GM18870 (cell line): ENCODE measurements at regions not wholly inside any gene's neighbourhood (a gene's known extent, or its start where the extent isn't known, plus 50 kb on each side); places are given as distances from the start of the nearest gene placed in this dataset.
A peak's percentile ranks its signal among the peaks of the same experiment; 100 is the strongest.

Experiments
- ATAC-seq: cut with Tn5 transposase; IDR thresholded peaks from one replicate; pipeline ENCODE4 v1.9.1; 2021; ENCODE audit warnings: moderate library complexity; ENCODE audit not compliant: unreplicated experiment

DNA sequence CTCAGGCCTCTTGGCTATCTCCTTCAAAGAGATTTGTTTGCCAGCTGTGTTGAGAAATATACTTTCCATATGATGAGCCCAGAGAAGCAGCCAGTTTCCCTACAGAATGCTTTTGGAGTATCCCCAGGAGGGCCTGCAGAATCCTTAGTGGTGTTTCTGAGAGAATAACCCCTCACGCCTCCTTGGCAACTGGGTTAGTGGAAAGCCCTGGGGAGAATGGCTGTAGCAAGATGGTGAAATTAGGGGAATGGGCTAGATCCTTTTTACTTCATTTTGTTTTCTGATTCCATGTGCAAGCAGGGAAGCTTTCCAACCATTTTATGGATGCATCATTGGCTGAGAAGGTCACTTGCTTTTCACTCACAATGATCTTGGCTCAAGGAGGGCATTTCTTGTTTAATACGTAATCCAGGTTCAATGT, 364.6 kb downstream of the DMRT2 start:
- no peak for ATAC-seq

DNA sequence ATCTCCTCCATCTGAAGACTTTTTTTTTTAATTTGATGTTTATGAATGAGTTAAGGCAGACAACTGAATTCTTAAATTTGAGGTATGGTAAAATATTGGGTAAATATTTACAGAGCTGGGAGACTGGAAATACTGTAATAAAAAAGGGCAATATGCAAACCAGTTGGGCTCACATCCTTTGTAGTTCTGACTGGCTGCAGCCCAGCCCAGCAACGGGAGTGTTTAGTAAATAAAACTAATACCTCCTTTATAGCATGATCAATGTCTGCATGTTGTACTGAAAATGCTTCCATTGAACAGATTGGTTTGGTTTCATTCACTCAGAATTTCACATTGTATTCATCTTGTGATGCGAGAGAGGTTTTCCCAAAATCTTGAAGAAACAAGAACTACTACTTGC, 365.0 kb downstream of the DMRT2 start:
- ATAC-seq = no peak

DNA sequence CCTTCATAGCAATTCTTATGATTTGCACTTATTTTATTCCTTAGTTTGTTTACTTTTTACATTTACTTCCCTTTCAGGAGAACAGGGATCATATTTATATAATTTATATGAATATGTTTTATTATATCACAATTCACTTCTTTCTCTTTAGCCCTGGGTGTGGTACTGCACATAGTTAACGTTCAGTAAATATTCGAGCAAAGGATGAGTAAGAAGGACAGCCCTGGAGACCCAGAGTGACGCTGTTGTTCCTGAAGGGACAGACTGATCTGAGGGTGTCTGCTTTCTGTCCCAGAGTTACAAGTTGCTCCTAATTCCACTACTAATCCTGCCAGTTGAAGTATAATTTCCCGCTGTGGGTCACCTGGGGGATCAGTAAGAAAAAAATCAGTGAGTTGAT, 366.1 kb downstream of the DMRT2 start:
- no peak for ATAC-seq

DNA sequence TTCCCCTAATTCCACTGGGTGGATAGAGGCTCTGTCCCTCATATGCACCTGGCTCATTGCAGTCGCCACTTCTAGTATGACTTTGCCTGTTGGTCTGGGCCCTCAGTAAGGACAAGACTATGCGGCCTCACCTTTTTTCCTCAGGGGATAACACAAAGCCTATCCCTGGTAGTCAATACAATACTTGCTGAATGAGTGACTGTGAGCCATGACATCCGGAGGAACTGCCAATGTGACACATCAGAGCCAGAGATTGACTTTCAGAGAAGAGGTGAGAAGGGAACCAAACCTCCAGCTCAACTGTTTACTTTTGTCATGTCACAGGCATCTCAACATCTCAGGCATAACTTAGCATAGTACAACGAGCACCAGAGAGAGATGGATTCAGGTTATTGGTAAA, 371.3 kb downstream of the DMRT2 start:
- no peak for ATAC-seq

DNA sequence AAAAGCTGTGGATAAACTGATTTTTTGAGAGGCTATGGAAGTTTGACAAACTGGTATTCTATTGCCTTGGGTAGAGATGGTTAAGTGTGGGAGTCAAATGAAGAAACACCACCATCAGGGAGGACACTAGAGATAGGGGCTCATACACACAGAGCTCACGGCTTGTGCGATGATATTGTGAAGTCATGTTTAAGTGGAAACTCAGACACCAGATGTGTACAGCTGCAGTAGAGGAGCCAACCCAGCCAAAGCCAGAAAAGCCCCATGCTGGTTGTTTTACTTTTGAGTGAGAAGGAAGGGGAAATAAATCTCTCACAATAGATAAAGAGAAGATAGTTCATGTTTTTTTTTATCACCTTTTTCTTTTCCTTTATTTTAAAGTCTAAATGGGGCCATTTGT, 377.7 kb downstream of the DMRT2 start:
- no peak for ATAC-seq

DNA sequence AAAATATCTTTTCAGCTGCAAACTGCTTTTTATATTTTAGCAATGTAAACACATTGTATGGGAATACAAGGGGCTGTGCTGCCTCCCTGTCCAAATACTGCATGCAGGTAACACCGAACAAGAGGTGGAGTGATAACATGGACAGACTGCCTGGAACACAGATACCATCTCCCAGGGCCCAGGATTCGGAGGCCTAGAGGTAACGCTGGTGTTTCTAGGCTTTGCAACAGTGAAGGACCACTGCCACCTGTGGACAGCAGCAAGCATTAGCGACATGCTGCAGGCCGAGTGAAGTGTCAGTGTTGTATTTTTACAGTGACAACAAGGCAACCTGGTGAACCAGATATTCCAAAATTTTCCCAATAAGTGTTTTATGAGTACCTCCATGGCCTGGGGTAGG, 379.1 kb downstream of the DMRT2 start:
- ATAC-seq = no peak

DNA sequence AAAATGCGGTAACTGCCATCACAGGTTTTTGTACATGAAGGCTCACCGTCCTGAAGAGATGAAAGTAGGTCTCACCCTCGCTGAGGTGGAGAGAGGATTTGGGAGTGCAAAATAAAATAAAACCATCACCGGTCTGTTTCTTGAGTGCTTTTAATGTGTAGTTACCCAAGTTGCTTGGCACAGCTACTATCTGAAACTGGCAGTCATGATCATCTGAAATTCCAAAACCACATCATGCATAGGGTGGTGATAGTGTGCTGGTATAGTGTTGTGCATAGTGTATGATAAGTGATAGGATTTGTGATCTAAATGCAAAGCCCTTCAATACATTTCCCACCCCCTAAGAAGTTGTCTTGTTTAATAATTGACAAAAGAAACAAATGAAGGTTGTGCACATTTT, 381.3 kb downstream of the DMRT2 start:
- no peak for ATAC-seq

DNA sequence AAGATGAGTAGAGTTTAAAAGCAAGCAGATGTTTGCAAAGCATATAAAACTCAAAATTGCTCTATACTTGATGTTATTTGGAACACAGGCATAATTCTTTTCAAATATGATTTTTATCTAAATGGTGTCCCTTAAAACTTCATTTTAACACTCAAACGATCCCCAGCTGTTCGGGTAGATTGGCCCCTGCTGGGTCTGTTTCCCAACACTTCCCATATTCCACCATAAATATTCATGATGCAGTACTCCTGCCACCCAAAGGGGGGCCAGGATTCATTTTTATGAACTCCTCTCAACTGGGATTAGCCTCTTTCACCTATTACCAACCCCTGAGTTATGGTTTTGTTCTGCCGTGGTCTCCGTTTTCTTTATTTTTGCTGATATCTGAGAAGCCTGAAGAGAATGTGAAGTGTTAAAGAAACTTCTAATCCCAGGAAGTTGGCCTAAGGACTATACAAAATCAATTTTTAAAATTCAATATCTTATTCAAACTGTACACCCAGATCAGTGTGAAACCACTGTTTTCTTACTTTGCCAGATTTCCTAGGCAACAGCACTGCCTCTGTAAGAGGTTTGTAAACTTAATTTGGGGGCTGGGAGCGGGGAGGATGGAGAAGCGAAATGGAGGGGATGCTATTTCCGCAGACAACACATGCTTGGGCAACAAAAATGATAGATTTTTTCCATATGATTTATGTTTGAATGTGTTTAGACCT, 384.1 kb downstream of the DMRT2 start:
- no peak for ATAC-seq

DNA sequence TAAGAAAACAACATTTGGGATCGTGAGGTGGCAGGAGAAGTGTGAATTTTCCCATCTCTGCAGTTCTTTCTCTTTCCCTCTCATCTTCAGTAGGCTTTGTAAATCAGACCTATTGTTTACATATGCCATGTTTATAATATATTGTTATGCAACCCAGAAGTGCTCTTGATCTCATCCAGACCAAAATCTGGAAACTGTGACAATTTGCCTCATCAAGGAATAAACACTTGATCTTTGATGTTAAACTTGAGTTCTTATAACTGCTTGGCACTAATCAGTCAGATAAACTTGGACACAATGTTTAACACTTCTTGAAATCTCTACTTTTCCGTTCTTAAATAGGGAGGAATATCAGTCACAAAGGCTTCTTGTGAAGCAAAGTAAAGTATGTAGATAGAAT, 384.7 kb downstream of the DMRT2 start:
- ATAC-seq = no peak

DNA sequence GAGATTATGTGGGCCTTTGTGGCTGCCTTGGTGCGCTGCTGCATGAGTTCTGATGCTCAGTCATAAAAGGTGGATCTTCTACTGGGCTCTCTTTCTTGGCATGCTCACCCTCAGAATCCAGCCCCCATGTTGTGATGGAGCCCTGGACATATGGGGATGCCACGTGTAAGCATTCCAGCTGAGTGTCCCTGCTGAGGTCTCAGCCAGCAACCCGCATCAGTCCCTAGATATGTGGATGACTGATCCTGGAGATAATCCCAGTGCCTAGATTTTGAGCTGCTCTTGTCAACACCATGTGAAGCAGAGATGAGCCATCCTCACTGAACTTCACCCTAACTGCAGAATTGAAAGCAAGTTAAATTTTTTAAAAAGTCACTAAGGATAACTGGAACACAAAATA, 390.1 kb downstream of the DMRT2 start:
- no peak for ATAC-seq

DNA sequence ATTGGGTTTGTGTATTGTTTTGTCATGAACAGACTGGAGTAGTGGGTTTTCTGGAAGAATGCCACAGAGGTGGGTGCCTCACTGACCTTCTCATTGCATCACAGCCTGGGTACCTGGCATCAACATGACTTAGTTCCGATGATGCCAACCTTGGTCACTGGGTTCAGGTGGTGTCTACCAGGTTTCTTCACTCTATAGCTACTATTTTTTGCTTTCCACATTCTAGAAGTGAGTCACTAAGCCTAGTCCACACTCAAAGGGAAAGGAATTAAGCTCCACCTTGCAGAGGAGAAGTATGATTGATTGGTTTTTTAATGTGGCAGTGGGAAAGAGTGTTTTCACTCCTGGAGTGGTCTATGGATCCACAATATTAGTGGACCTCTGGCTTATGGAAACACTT, 391.9 kb downstream of the DMRT2 start:
- ATAC-seq = no peak

DNA sequence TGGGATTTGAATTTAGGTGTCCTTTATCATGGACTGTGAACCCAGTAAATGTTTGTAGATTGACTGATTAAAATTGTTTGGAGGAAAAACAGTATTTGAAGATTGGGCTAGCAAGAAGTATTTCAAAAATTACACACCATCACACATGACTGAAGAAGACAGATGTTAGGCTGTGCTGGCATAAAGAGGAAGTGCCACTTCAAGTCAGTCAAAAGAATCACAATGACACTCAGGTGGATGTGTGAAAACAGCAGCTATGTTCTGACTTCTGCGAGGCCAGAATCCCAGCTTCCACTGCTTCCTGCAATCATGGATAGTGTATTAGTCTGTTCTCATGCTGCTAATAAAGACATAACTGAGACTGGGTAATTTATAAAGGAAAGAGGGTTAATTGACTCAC, 393.3 kb downstream of the DMRT2 start:
- no peak for ATAC-seq

DNA sequence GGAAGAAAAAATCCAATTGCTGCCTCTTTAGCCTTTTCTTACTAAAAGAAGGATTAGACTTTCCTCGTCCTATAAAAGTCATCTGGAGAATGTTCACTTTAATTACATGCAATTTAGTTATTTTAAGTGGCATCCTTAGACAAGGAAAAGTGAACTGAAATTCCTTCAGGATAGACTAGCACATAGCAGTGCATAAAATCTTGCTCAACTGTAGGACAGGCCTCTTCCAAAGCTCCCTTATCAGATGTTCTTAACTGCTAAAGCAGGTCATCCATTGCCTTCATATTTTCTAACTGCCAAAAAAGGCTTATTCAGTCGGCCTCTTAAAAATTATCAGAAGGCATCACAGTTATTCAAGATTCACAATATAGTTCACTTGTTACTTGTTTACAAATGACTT, 396.5 kb downstream of the DMRT2 start:
- ATAC-seq = no peak

DNA sequence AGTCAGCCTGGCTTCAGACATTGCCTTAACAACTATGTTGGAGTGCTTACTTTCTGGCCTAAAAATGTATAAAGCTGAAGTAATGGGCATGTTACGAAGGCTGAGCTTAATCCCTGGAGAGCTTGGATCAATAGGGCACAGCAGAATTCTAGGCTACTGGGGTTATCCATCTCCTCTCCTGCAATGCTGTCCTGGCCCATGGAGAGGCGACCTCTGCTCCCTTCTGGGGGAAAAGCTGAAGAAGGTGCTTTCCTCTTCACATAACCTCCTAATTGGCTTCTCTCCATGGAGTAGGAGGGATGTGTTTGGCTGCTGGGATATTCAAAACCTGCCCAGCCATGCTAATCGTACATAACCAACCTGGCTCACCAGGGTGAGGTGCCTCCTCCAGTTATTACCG, 403.5 kb downstream of the DMRT2 start:
- no peak for ATAC-seq

DNA sequence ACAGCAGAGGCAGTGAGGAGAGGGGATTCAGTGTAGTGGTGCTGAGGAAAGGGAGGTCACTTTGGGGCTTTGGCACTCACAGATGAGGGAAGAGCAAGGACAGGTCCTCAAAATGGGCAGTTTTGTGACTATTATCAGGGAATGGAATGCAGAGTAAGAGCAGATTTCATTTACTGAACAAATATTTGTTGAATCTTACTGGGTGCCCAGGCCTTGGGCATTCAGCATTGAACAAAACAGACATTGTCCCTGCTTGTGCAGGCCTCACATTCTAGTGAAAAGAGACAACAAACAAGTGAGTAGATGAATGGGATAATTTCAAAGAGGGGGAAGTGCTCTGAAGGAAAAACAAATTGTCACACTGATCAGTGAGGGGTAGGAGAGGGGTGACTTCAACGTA, 404.1 kb downstream of the DMRT2 start:
- no peak for ATAC-seq

DNA sequence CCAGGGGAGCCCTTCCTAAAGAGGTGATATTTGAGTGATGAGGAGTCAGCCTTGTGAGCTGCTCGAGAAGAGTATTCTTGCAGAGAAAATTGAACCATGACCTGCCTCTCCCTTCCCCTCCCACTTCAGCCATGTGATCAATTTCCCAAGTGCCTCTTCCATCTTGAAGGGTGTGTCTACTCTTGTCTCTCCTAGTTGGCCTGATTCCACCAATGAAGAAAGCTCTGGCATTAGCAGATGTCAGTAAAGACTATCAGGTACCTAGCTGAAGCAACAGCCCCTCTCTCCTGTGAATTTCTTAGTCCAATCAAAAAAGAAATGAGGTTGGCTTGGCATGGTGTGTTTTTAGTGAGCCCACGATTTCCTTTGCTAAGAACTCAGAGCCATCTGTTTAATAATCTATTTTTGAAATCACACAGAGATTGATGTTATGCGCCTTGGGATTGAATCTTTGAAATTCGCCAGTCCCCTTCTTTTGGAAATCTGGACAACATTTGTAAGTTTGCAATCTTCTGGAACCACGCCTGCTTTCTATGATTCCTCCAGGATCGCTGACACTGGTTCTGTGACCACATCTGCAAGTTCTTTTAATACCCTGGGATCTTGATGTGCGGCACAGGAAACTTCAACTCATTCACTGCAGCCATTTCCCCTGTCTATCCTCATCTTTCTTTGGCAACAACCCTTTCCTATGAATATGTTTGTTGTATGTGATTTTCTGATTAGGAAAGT, 404.6 kb downstream of the DMRT2 start:
- ATAC-seq = no peak

DNA sequence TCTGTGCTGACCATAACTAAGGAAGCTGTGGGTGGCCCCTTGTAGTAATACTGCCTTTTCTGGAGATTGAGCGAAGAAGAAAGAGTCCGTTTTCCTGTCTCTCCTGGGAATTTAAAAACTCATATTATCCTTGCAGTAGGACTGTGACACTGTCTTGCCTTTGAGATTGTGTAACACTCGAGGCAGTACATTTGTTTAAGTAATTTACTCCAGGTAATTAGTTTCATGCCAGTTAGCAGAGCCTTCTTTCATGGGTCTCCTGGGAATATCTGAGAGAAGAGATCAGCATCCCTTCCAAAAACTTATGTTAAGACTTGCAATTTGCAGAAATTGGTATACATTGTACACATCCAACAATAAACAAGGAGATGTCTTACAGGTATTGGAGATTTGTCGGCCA, 405.6 kb downstream of the DMRT2 start:
- ATAC-seq = no peak

DNA sequence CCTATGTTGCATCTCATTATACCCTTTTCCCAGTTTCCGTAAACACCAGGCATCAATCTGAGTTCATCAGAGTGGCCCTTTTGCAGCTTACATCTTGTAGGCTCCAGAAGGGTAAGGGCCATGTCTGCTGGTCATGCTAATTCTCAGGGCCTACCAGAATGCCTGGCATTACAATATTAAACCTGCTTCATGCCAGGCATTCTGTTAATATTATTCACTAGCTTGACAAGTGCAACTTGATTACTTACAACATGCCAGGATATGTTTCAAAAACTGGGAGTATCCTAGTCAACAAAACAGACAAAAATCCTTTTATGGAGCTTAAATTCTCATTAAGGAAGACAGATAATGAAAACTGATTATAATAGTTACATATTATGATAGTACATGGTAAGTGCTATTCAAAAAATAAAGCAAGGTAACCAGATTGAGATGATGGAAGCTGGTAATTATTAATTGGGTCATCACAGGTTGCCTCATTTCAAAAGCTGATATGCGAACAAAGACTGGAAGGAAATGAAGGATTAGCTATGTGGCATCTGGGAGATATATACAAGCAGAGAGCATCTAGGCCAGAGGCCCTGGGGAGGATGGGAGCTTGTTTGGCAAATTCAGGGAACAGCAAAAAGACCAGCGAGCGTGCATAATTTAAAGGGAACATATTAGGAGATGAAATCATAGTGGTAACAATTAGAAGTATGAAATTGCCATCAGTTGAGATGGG, 406.3 kb downstream of the DMRT2 start:
- no peak for ATAC-seq

DNA sequence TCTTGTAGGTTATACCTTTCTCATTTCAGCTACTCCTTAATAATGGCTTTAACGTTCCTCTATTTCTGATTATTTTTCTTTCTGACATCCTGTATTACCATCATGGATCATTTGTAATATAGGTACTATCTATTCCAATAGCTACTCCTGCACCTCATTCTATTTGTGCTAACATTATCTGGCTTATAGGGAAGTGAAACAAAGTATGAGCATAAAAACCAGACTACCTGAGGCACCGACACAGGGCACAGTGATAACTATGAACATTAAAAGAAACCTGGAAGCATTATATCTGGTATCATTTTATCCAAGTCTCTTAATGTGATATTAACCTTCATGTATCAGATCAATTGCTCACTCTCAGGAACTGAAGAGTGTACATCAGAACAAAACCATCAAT, 407.3 kb downstream of the DMRT2 start:
- ATAC-seq = no peak

DNA sequence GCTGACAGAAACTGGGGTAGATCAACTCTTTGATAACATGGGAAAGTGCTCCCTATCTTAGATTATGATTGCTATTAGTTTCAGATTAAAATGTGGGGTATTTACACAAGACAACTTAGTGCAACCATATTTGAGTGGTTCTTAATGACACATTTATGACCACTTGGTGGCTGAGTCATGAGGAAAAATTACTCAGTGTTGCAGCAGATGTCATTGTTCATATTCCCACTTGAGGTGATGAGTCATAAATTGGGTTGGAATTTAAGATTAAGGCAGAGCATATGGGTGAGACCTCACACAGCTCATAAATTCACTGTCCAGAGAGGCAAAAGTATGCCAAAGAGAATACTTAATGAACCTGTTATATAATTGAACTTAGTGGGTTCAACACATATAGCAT, 408.3 kb downstream of the DMRT2 start:
- ATAC-seq = no peak

DNA sequence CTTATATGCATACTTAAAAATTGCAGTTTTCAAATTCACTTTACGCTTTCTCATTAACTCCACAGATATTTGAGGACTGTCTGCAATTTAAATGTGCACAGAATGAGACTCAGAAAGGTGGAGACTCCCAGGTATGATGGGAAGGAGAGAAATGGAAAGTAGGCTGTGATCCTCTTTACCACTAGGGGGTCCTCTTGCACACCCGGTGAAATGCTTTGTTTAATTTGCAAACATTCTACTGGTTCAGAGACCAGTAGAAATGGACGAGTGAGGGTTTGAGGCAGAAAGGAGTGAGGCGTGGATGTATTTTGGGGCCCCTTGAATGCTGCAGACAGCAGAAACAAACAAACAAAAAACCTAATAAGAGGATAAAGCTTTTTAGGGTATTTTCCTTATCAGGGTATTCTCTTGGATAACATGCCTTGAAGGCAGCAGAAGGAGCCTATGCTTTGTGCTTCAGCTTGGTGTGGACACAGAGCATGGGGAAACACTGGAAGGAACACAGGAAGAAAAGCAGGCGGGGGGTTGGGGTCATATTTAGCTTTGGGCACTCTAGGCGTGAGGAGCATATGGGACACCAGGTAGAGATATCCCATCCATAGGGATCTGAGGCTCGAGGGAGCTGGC, 410.1 kb downstream of the DMRT2 start:
- ATAC-seq = peak; percentile 72

DNA sequence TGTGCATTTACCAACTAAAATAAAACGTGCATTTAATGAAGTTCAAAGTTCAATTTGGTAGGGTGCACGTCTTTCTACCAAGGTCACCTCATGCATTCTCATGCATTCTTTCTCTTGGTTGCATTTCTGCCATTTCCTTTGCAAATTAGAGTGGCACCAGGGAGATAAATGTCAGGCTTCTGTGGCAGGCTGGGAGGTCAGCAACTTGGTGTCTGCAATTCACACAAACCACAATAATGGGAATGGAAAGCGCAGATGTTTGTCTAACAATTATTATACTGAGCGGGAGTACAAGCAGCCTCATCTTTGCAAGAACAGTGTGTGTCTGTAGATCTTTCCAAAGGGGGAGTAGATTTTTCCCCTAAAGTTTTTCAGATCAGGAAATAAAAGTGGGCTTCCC, 411.7 kb downstream of the DMRT2 start:
- ATAC-seq = no peak
